ENCODE measurements at regions not wholly inside any gene's neighbourhood (a gene's known extent, or its start where the extent isn't known, plus 50 kb on each side); places are given as distances from the start of the nearest gene placed in this dataset.

- 94% methylated on average over 11 of the region's 11 CpGs for WGBS
- H3K4me1 ChIP-seq = peaks cover 8% of the 10 kb centered on the region
- H3K9me3 ChIP-seq = no peaks in the 10 kb centered on the region
- H3K27ac ChIP-seq = peak overlapping the region; percentile 18
- no peaks in the 10 kb centered on the region for H3K27me3 ChIP-seq
- no peak for TF ChIP-seq POLR2AphosphoS5 (IDR thresholded peaks at IDR 0.05)
- TF ChIP-seq, protein P1, sequence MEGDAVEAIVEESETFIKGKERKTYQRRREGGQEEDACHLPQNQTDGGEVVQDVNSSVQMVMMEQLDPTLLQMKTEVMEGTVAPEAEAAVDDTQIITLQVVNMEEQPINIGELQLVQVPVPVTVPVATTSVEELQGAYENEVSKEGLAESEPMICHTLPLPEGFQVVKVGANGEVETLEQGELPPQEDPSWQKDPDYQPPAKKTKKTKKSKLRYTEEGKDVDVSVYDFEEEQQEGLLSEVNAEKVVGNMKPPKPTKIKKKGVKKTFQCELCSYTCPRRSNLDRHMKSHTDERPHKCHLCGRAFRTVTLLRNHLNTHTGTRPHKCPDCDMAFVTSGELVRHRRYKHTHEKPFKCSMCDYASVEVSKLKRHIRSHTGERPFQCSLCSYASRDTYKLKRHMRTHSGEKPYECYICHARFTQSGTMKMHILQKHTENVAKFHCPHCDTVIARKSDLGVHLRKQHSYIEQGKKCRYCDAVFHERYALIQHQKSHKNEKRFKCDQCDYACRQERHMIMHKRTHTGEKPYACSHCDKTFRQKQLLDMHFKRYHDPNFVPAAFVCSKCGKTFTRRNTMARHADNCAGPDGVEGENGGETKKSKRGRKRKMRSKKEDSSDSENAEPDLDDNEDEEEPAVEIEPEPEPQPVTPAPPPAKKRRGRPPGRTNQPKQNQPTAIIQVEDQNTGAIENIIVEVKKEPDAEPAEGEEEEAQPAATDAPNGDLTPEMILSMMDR (IDR thresholded peaks at IDR 0.05) = no peak
- TF ChIP-seq POLR2A (IDR thresholded peaks at IDR 0.05) = no peak
- no peak for TF ChIP-seq EP300 (IDR thresholded peaks at IDR 0.05)
- no peak overlapping the region for H3K4me3 ChIP-seq
- H3K36me3 ChIP-seq = no peaks in the 10 kb centered on the region
- no peak for DNase-seq (ENCODE audit: low spot score in 2 of 2)
Observed at GRCh38 chr6:25180630-25181349, 98.4 kb upstream of the CARMIL1 start.

- WGBS = 83% methylated on average over 4 of the region's 4 CpGs
- no peaks in the 10 kb centered on the region for H3K9me3 ChIP-seq
- H3K36me3 ChIP-seq = no peaks in the 10 kb centered on the region
- DNase-seq (ENCODE audit: low spot score in 2 of 2) = no peak
- no peaks in the 10 kb centered on the region for H3K27me3 ChIP-seq
- no peak overlapping the region for H3K4me3 ChIP-seq
- H3K4me1 ChIP-seq = peaks cover 4% of the 10 kb centered on the region
- TF ChIP-seq EP300 (IDR thresholded peaks at IDR 0.05) (no peak), POLR2AphosphoS5 (IDR thresholded peaks at IDR 0.05) (no peak), POLR2A (IDR thresholded peaks at IDR 0.05) (no peak)
- TF ChIP-seq, protein P1 (IDR thresholded peaks at IDR 0.05) = no peak
- H3K27ac ChIP-seq = no peak overlapping the region
Observed at GRCh38 chr6:25181350-25181724, 97.8 kb upstream of the CARMIL1 start.

DNA sequence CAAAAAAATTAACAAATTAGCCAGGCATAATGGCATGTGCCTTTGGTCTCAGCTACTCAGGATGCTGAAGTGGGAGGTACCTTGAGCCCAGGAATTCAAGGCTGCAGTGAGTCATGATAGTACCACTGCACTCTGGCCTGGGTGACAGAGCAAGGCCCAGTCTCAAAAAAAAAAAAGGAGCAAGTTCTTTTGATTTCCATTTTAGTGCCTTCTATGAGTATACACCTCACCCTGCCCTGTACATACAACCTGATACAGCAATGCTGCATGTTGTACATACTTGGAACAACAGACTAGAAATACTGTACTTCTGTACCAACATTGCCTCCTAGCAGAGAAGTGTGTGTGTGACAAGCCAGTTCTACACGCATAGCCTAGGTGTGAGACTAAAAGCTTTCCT is 97.3 kb upstream of the CARMIL1 start:
- no peaks in the 10 kb centered on the region for H3K9me3 ChIP-seq
- 85% methylated on average over 1 of the region's 1 CpG for WGBS
- no peak overlapping the region for H3K27ac ChIP-seq
- no peaks in the 10 kb centered on the region for H3K36me3 ChIP-seq
- H3K27me3 ChIP-seq = no peaks in the 10 kb centered on the region
- DNase-seq (ENCODE audit: low spot score in 2 of 2) = no peak
- no peak overlapping the region for H3K4me3 ChIP-seq
- TF ChIP-seq POLR2AphosphoS5 (IDR thresholded peaks at IDR 0.05) = no peak
- no peak for TF ChIP-seq EP300 (IDR thresholded peaks at IDR 0.05)
- no peak for TF ChIP-seq POLR2A (IDR thresholded peaks at IDR 0.05)
- TF ChIP-seq, protein P1 (IDR thresholded peaks at IDR 0.05) = no peak
- H3K4me1 ChIP-seq = no peaks in the 10 kb centered on the region

GRCh38 chr6:25186919-25187318 is 92.3 kb upstream of the CARMIL1 start:
- Histone ChIP-seq H3K27me3 (no peaks in the 10 kb centered on the region), H3K9me3 (no peaks in the 10 kb centered on the region), H3K27ac (no peak overlapping the region), H3K36me3 (no peaks in the 10 kb centered on the region), H3K4me3 (no peak overlapping the region), H3K4me1 (no peaks in the 10 kb centered on the region)
- TF ChIP-seq EP300 (IDR thresholded peaks at IDR 0.05) (no peak), POLR2A (IDR thresholded peaks at IDR 0.05) (no peak)
- TF ChIP-seq, protein P1 (IDR thresholded peaks at IDR 0.05) = no peak
- 71% methylated on average over 2 of the region's 2 CpGs for WGBS
- DNase-seq (ENCODE audit: low spot score in 2 of 2) = no peak

DNA sequence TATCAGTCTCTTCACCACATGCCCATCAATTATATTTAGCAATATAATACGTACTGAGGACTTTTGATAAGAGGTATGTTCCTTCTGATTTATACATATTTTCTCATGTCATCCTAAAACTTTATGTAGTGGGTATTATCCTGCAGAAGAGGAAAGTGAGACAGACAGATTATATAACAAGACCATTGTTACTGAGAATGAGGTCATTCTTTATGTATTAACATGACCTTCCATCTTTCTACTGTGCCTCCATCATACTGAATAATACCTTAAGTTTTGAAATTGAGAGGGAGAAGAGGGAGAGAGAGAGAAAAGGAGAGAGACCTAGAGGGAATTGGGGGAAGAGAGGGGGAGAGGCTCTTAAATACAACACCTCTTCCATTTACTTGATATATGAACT is 90.9 kb upstream of the CARMIL1 start:
- H3K27me3 ChIP-seq = no peaks in the 10 kb centered on the region
- WGBS = 89% methylated on average over 1 of the region's 1 CpG
- H3K4me3 ChIP-seq = no peak overlapping the region
- TF ChIP-seq, protein P1 (IDR thresholded peaks at IDR 0.05) = no peak
- no peak for TF ChIP-seq POLR2A (IDR thresholded peaks at IDR 0.05)
- no peak for TF ChIP-seq POLR2AphosphoS5 (IDR thresholded peaks at IDR 0.05)
- no peak for TF ChIP-seq EP300 (IDR thresholded peaks at IDR 0.05)
- no peaks in the 10 kb centered on the region for H3K36me3 ChIP-seq
- no peak for DNase-seq (ENCODE audit: low spot score in 2 of 2)
- peaks cover 13% of the 10 kb centered on the region for H3K4me1 ChIP-seq
- no peaks in the 10 kb centered on the region for H3K9me3 ChIP-seq
- H3K27ac ChIP-seq = no peak overlapping the region
